ENCODE measurements at regions not wholly inside any gene's neighbourhood (a gene's known extent, or its start where the extent isn't known, plus 50 kb on each side); places are given as distances from the start of the nearest gene placed in this dataset.

DNA sequence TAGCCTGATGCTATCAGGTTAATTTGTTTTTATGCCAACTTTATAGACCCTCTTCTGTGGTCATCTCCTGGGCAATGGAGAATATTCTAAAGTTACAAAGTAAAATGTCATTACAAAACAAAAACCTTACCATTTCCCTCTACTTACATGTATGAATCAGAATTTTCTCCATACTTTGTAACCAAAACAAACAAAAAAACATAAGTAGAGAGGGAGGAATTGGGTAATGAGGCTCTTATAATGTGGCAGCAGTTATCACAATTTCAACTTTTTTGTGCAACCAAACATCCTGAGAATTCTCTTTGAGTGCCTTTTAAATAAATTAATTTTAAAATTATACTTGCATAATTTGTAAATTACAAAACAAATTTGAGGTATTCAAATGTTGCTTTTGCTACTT lies 332.8 kb downstream of the TXNL1 start:
- TF ChIP-seq CTCF (IDR thresholded peaks at IDR 0.05) (no peak), EP300 (IDR thresholded peaks at IDR 0.05) (no peak), POLR2AphosphoS5 (IDR thresholded peaks at IDR 0.05) (no peak), POLR2A (IDR thresholded peaks at IDR 0.05) (no peak)

Measured in gastroesophageal sphincter (tissue), 3 donors.